Cardiac fibroblast (primary cell): ENCODE measurements at regions not wholly inside any gene's neighbourhood (a gene's known extent, or its start where the extent isn't known, plus 50 kb on each side); places are given as distances from the start of the nearest gene placed in this dataset.

Experiments
- DNase-seq, 2 donors: peaks; one replicate each; pipeline versions ENCODE4 v3.0.0 to v3.0.0-alpha.2; 2010; ENCODE audit warnings: low read depth in 2 of 2
- H3K4me3 ChIP-seq, 2 donors: replicated peaks in 1 of 2; 1 replicate in 1 of 2; 2 replicates in 1 of 2; pipeline ENCODE4 v1.5.1; 2011; ENCODE audit warnings: low read depth in 2 of 2, low read length in 2 of 2, mild to moderate bottlenecking in 2 of 2, moderate library complexity in 1 of 2
- TF ChIP-seq, protein P1 (sequence below): IDR thresholded peaks from one replicate; pipeline ENCODE4 v1.5.1; 2011; ENCODE audit warnings: low read depth, mild to moderate bottlenecking, low read length, inconsistent platforms

DNA sequence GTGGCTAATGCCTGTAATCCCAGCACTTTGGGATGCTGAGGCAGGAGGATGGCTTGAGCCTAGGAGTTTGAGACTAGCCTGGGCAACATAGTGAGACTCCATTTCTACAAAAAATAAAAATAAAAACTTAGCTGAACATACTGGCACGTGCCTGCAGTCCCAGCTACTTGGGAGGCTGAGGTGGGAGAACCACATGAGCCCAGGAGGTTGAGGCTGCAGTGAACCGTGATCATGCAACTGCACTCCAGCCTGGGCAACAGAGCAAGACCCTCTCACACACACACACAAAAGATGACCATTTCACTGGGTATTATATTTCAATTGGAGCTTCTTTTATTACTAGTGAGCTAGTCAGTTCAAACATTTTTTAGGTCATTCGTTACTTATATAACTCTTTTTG, 116.9 kb upstream of the SLC35F3 start:
- H3K4me3 ChIP-seq = no peak overlapping the region
- TF ChIP-seq, protein P1, sequence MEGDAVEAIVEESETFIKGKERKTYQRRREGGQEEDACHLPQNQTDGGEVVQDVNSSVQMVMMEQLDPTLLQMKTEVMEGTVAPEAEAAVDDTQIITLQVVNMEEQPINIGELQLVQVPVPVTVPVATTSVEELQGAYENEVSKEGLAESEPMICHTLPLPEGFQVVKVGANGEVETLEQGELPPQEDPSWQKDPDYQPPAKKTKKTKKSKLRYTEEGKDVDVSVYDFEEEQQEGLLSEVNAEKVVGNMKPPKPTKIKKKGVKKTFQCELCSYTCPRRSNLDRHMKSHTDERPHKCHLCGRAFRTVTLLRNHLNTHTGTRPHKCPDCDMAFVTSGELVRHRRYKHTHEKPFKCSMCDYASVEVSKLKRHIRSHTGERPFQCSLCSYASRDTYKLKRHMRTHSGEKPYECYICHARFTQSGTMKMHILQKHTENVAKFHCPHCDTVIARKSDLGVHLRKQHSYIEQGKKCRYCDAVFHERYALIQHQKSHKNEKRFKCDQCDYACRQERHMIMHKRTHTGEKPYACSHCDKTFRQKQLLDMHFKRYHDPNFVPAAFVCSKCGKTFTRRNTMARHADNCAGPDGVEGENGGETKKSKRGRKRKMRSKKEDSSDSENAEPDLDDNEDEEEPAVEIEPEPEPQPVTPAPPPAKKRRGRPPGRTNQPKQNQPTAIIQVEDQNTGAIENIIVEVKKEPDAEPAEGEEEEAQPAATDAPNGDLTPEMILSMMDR = no peak
- DNase-seq = no peak

DNA sequence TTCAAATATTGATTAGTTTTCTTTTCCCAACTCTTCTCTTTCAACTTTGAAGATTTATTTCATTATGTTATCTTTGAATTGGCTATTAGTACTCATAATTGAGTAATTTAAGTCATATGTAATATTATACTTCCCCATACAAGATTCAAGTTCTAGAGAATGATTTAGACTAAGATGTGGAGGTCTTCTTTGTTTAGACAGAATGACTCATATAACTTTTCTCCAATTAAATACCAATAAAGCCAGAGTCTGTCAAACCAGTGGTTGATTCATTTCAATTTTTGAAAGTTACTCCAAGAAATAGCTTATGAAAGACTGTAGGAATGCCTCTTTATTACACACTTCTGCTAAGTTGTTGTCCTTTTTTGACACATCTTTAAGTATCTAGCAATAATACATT, 115.8 kb upstream of the SLC35F3 start:
- no peak for DNase-seq
- H3K4me3 ChIP-seq = no peak overlapping the region
- TF ChIP-seq, protein P1 = no peak

DNA sequence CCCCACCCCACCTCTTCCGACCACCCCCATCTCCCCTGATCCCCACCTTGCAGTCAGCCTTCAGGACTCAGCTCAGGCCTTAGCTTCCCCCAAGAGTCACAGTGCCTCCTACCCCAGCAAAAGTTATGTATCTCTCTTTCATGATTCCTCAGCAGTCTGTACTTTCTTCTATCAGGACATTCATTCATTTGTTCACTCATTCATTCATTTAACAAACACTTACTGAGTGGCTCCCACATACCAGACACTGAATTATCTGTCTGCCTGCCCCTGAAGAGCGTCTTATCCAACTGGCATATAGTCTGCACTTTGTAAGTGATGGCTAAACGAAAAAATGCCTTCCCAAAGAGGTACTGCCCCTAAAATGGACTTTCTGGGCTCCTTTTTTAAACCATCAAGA, 114.4 kb upstream of the SLC35F3 start:
- TF ChIP-seq, protein P1 = no peak
- DNase-seq = no peak
- no peak overlapping the region for H3K4me3 ChIP-seq

DNA sequence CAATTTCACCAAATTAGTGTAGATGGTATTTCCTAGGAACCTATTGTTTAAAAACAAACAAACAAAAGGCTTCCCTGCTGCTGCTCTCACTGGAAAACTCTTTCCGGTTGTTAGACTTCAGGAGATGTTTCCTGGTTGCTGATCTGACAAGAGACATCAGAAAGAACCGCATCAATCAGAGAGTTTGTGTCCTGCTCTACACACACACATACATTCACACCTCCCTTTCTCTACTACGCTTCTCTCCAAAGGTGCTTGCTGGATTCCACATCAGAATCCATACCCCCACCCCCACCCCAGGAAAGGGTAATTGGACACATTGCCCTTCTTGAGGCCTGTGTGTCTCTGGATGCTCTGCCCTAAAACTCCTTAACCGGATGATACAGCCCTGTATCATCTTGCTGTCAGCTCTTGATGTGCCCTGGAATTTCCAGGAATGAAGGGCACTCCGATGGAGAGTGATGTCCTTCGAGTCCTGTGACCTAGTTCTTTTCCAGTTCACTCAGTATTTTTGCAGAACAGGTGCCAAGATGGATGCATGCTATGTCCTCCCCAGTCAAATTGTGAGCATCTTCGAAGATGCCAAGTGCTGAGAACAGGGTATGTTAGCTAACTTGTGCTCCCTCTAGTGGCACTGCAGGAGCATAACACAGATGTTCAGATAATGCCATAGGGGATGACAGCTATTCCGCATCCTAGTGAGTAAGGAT, 113.7 kb upstream of the SLC35F3 start:
- no peak overlapping the region for H3K4me3 ChIP-seq
- peak; percentile 66 to 75 for DNase-seq
- TF ChIP-seq, protein P1 = peak; percentile 84

DNA sequence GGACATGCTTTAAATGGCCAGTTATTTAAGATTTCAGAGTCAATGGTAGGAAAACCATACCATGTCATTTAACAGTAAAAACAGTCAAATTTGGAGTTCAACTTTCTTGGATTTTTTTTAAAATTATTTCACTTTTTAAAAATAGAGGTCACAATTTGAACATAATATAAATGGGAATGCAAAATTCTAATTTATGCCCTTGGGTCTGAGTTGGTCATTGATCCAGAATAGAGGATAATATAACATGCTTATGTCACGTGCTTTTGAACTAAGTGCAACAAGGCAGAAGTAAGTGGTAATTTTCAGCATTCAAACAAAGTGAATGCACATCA, 113.1 kb upstream of the SLC35F3 start:
- H3K4me3 ChIP-seq = no peak overlapping the region
- no peak for DNase-seq
- TF ChIP-seq, protein P1 = no peak

DNA sequence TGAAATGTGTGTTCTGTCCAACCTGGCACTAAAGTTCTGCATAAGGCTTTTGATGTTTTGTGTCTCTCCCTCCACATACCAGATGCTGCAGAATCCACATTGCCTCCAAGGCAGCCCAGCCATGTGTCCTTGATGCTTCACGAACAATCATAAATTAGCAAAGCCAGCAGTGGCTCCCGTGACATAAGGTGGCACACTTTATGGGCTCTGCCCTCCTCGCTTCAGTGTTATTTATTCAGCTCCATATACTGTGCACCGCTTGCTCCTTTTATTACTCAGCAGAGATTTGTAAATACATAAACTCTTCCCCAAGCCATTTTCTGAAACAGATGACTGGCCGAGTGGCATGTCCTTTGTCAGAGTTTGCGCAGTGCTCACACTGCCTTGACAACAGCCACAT, 112.8 kb upstream of the SLC35F3 start:
- TF ChIP-seq, protein P1 = no peak
- DNase-seq = no peak
- H3K4me3 ChIP-seq = no peak overlapping the region

DNA sequence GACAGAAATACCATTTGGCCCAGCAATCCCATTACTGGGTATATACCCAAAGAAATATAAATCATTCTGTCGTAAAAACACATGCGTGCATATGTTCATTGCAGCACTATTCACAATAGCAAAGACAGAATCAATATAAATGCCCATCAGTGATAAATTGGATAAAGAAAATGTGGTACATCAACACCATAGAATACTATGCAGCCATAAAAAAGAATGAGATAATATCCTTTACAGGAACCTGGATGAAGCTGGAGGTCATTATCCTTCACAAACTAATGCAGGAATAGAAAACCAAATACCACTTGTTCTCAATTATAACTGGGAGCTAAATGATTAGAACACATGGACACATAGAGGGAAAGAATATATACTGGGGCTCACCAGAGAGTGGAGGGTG, 109.6 kb upstream of the SLC35F3 start:
- no peak overlapping the region for H3K4me3 ChIP-seq
- no peak for DNase-seq

More for the DNA sequence above, 109.6 kb upstream of the SLC35F3 start:
- TF ChIP-seq, protein P1 = no peak
